ELR (cell line): ENCODE measurements at regions not wholly inside any gene's neighbourhood (a gene's known extent, or its start where the extent isn't known, plus 50 kb on each side); places are given as distances from the start of the nearest gene placed in this dataset.

ENCODE experiments used
- DNase-seq: peaks from one replicate; pipeline ENCODE4 v3.0.0-alpha.2; 2015; ENCODE audit warnings: low read depth

DNA sequence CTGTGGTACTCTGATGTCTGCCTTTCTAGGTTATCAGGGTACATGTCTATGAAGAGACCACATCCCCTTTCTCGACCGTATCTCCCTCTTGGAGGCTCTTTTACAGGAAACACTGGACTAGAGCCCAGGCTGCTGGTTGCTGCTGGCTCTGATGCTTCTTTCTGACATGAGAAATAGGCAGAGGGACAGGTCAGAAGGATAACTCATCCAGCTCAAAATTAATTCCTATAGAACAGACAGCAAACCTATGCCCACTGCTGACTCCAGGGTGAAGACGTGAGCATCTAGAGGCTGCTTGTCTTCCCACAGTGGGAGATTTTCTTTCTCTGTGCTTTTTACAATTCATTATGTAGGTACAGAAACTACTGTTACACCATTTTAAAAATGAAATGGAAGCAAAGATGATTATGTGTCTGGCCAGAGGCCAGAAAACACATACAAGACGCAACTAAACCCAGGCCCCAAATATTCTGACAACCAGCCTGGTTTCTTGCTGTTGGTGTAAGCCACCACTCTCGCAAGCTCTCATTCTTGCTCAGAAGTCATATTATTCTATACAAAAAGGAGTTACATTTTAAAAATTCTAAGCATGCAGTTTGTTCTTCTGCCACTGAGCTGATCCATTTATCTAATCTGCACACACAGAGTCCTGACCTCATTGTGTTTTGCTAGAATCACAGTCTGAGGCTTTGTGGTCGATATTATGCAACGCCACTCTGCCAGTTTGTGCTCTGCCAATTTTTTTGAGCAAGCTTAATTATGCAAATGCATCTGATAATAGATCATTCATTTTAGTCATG, 424.3 kb downstream of the KIF20B start:
- DNase-seq: no peak

DNA sequence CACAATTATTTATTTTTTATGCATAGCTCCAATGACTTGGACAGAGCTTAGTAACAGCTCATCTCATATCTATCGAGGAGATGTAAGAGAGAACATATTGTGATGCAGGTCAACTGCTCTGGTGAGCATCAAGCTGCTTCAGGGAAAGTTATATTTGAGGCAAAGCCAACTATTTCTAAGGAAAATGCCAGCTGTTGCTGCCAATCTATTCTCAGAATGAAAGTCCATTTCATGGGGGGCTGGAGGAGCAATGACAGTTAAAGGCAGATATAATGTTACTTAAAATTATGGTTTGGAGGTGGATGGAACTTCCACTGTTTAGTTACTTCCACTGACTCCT, 424.8 kb downstream of the KIF20B start:
- DNase-seq: no peak

DNA sequence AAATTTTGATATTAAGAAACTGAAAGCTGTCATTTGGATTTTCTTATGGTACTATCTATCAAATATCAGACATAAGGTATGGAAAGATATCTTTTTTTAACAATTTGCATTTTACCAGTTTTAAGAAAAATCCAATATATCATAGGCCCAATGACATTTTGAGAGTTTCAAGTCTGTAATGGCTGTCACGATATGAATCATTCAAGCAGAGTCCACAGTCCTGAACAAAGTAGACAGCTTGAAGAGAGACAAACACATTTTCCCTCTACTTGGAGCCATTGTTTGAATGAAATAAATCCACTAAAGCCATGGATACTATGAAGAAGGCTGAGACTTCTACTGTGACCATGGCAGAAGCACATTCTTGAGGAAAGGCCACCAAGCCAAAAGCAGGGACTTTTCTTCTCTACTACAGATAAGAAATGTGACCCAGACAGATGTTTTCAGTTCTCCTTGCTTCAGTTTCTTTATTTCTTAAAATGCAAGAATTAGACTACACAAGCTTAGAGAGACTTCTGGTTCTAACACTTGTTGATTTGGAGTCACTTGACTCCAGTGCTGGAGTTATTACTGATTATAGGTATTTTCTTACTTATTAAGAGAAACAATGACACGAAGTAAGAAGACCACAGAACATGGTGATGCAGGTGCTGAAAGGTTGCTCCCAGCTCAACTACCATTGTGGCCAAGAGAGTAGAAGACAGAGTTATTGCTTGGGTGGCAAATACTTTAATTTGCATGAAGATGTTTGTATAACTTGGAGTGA, 429.1 kb downstream of the KIF20B start:
- no peak for DNase-seq

DNA sequence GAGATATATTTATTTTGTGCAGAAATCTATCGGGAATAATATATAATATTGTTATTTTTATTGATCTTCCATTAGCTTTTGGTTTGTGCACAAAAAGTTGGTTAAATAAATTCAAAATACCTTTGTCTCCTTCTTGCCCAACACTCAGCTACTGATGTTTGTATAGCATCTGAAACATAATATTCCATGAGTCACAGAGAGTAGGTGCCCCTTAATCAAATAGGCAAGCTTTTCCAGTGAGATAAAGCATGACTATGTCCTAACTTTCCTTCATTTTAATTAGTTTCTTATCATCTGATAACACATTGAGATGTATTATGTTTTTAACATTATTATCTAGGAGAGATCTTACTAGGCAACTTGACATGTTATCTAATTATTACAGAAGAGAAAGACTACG, 432.2 kb downstream of the KIF20B start:
- no peak for DNase-seq

DNA sequence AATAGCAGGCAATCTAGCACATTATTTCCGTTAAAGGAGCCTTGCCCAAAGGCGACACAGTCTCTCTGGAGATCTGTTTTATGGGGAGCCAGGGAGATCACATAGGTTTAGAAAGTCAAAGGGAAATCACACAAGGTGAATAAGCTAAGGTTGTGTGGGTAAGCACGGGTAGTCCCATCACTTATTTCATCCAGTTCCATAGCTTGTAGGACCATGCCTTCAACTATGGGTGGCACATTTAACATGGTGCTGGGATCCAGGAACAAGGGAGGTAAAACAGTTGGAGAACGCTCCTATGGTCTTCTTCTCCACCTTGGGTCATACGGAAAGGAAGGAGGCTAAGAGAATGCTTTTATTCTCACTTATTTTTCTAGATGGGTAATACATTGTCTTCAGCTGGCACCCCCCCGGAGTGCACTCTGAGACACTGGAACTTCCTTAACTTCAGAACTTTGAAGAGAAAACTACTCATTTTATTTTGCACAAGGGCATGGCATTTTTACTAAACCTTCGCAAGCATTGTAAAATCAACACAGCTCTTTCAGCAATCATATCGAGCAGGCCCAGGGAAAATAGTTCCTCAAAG, 435.4 kb downstream of the KIF20B start:
- DNase-seq: peak; percentile 1

DNA sequence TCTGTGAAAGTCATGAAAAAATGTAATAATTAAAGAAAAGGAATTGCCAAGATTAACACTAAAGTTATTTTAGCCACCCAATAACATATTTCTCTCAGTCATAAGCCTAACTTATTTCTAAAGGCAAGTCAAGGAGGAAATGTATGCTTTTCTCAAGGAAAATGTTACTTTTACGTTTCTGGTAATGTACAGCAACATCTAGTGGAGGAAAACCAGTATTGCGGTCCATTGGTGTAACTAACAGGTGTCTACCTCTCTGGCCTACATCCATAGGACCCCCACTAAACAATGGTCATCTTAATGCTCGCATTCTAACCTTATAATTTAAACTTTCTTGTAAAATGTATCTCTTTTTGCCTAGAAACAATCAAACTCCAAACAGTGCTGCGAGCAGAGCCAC, 437.5 kb downstream of the KIF20B start:
- peak; percentile 23 for DNase-seq

DNA sequence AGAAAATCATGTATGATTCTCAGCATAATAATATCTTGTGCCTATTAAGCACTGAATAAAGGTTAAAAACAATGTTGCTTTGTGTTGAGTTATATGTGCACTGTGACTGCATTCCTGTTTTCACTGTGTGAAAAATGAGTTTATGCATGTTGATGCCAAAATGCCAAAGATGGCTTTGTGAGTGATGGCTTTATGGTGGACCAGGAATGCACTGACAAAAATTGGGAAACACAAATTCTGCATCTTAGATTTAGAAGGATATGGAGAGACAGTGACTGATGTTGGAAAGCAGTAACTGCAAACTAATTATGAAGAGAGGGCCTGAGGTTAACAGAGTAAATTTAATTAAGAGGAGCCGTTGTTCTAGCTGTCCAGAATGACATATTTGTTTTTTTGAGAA, 440.4 kb downstream of the KIF20B start:
- DNase-seq: no peak

DNA sequence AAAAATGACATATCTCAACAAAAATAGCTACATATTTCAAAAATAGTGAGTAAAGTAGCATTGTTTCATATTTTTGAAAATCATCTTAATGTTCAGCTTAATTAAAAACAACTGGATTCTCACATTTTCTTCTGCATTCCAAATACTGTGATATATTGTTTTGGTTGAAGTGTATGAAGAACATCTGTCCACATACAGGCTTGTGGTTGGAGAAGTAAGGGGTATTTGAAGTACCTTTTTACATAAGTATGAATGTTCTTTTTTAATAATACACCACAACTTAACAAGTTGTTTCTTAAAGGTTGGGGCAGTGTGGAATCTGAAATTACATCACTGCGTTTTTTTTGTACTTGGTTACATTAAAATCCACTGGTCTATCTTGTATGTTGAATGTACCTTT, 442.5 kb downstream of the KIF20B start:
- no peak for DNase-seq

DNA sequence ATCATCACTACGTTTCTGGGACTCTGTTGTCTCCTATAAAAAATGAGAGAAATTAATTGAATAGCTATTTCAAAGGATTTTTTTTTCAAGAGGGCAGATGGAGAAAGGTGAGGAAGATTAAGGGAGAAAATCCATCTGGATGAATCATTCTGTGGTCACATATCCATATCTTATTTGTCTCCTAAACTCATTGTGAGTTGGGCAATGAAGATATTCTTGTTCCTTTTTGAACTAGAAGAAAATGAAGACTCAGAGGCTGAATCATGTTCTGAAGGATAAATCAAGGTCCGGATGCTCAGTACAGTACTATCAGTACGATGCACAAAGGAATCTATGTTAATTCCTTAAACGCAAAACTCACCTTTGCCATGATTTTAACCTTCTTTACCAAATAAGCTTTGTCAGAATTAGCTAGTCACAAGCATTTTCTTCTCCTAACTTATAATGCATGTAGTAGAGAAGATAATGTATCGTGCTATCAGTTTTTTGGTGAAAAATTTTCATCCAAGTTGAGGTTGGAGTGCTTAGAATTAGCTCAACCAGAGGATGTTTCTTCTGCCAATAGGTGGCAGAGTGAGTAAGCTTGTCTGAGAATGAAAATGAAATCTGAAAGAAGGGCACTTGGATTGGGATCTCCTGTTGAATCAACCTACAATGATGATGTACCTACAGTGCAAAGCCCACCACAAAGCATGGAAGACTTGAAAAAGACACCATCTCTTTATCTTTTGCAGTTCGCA, 446.9 kb downstream of the KIF20B start:
- peak; percentile 45 for DNase-seq

DNA sequence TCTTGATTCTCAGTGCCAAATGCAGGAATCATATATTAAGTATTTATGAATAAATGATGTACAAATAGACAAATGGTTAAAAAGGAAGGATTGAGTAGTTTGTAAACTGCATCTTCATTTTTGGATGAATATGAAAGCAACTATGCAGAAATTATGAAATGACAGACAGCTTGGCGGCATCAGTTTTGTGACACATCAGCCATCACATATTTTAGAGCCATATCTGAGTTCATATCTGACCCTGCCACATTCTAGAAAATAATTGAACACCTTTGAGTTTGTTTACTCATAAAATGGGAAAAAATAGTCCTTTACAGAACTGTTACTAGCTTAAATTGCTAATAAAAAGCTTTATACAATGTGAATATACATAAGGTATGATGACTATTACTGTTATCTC, 448.2 kb downstream of the KIF20B start:
- no peak for DNase-seq

DNA sequence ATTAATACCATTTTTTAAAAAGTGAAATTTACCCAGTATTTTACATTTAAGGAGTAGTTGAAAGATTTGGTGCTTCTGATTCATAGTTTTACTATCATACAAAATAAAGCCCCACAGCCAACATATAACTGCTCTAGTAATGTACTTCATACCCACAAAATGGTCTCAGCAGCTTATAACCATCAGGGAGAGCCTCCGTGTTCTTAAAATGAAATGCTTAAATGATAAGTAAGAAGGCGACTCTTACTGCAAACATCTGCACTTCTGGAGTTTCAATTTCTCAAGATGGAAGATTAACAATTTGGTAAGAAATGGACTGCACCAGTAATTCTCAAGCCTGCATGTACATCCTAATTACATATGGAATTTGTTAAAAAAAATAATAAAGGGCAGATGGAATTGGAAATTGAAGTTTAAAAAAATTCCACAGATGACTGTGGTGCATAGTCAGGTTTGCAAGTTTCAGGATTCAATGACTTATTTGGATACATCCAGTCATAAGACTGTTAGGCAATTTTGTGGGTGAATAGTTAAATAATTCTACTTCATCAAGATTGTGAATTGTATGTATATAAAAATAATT, 461.0 kb downstream of the KIF20B start:
- DNase-seq: no peak

DNA sequence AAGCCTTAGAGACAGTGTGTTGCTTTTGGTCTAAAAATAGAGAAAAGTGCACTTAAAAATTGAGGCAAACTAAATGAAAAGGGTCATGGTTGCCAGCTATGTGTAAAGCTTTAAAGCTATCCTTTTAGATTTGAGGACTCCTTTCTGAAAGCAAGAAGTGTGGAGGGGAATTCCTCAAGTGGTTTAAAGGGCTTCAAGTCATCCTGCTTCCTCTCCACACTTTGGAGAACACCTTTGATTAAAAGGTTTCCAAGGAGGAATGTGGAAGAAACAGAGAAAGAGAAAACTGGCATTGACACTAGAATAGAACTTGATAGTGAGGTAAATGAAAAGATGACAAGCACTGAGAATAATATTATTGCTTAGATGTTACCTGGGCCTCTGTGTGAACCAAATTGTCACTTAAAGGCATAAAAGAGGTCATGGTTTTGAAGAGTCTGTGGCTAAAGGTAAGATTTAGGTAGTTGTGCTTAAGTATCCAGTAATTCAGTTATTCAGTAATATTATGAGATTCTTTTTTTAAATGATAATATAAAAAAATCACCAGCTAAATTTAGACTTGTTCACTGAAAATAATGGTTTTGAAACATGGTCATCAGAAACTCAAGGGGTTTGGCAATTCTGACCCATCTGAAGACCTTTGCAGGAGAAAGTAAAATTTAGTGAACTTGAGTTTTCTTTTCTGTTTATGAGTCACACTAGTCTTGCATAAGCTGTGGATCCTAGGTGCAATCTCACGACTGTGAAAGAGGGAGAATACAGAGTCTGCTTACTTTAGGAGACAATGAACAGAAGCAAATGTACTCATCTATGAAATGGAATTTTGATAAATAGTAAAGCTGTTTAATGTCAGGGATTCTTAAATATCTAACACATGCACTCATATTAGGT, 466.0 kb downstream of the KIF20B start:
- peak; percentile 17 for DNase-seq

DNA sequence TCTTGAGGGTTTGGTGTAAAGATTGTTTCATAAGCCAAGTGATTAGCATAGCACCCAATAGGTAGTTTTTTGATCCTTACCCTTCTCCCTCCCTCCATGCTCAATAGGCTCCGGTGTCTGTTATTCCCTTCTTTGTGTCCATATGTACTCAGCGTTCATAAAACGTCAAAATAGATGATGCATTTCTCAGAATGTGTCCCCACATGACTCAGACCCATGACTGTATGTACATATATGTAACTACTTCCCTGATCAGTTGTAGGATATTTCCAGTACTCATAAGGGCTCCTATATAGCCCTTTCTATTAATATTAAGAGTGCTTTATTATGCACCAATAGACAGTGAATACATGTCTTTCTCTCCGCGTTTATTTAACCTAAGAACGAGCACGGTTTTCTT, 466.9 kb downstream of the KIF20B start:
- peak; percentile 7 for DNase-seq

DNA sequence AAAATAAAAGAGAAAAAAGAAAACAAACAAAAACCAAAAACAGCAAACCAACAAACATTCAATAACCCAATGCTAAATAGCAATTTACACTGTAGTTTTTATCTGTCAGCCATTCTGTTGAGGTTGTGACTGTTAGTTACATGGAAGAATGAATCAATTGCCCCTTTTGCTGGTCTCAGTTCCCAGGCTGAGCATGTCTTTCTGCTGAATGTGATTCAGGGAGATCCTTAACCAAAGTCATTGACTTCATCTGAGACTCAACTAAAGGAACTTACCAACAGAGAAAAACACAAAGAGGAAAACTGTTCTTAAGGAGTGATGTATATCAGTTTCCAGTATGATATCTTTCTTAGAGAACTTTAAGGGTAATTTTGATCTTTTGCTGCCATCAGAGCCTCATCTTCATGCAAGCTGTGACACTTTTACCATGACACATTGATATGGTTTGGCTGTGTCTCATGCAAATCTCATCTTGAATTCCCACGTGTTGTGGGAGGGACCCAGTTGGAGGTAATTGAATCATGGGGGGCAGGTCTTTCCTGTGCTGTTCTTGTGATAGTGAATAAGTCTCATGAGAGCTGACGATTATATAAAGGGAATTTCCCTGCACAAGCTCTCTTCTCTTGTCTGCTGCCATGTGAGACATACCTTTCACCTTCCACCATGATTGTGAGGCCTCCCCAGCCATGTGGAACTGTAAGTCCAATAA, 469.8 kb downstream of the KIF20B start:
- no peak for DNase-seq

DNA sequence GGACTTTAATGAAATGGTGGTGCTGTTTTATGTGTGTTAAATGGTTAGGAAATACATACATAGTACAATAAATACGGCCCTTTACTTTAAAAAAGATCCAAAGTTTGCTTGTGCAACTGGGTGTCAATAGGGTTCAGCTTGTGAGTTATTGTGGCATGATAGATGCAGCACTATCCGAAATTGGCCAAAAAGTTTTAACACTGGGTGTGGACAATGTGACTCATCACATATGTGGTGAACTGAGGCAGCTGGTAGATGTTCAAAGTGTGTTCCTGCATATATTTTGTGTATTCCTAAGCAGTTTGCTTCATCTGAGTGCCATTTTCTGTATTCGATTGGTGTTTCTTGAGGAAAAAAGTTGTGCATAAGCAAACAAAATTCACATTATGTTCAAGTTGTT, 473.1 kb downstream of the KIF20B start:
- no peak for DNase-seq

DNA sequence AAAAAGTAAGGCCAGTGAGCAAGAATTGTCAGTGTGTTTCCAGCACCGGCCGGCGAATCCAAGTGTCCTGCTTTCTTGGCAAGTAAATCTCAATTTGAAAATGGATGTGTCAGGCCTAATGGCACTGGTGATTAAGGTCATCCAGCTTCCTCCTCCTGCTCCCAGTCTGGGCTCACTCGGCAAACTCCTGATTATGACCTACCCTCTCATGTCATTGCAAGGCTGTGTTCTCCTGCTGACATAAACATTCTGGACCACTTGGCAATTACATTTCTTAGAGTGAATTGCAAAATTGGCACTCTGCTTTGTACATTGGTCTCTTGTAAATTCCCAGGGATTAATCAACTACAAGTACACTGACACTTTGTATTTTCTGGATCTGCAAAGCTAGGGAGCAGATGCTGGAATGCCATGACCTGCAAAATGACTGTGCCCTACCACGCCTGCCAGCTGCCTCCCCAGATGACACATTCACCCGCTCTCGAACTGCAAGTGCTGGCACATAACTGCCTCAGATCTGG, 473.8 kb downstream of the KIF20B start:
- DNase-seq: no peak

DNA sequence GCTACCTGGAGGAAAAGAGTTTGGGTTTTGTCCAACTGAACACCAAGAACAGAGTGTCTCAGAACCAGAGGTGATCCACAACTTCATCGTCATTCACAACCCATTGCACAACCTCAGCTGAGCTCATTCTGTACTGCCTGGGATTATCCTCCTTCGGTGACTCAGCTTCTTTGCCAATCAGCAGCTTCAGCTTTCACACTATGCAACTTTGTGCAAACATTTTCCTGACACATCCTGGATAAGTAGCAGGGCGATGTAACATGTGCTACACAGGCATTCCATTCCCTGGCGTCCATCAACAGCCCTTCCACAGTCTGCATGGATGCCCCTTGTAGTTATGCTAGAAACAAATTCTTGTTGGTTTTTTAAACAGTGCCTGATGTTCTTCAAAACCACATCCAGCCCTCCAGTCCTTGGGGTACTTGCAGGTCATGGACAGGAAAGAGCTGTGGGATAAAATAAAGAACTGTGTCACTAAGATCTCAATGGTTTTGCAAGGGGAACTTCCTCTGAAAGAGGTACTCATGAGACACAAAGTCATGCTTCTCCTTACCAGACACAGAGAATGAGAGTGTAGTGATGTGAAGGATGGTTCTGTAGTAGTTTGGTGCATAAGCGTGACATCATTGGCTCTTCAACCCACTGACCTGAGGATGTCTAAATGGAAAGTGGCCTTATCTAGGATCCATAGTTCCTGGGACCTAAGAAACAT, 478.5 kb downstream of the KIF20B start:
- peak; percentile 62 for DNase-seq

DNA sequence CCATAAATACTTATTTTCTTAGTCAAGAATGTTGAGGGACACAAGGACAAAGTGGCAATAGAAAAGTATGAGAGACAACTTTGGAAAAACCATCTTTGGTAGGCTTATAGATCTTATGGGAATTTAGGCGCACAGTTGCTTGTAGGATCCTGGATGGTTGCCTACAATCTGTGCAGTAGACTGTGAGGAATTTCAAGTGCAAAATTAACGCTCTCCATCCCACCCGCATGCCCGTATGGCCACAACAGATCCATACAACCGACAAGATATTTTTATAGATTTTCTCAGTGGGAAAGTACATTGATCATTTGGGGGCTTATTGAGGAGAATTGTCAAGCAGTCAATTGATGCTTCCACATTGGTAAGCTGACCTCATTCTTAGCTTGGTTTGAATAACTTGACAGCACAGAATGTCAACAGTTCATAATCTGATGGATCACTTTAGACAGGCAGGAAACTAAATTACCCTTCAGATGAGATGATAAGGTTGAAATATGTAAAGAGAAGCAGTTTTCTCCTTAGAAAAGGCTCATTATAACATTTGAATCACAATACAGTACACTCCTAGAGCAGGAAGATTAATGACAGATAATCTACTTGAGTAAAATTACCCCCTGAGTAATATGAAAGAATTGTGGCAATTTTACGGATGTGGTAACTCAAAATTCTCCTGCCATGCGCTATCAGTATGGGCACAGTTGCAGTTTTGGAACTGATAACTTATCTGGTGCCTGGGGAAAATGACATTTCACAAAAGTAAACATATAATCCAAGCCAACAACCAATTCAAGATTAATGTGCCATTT, 479.7 kb downstream of the KIF20B start:
- no peak for DNase-seq

DNA sequence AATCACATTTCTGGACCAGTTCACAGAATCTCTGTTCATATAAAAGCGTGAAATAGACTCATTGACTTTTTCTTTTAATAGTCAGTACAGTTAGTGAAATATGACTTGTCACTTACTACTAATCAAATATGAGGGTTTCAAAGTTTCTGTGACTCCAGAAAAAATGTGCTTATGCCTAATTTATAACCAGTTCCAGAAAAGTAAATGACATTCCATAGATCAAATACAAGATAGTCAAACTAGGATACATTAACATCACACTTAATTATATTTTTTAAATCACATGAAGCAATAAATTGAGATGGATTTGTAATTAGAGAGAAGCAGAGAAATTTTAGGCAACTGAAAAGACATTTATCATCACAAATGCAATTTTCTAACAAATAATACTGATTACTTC, 491.4 kb downstream of the KIF20B start:
- DNase-seq: no peak
